NCI-H1436 treated with DMSO at 0.1 percent for 48 hours (cell line): ENCODE measurements at regions not wholly inside any gene's neighbourhood (a gene's known extent, or its start where the extent isn't known, plus 50 kb on each side); places are given as distances from the start of the nearest gene placed in this dataset.

Experiments
- DNase-seq: peaks from one replicate; lab custom pipeline; 2025; lab: John Stamatoyannopoulos, UW

DNA sequence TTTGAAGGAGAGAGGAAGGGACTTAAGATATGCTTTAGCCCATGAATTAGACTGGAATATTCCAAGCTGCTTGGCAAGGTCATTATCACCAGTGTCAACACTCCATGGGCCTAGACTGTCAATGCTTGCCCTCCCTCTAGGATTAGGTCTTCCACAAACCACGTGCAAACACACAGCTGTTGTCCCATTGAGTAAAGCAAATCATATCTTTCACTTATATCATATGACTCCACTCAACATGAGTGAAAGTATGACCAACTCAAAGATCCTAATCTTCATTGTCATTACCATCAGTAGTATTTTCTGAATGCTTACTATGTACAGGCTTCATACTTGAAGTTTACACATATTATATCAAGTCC is 57.0 kb upstream of the GRAMD2B start:
- no peak for DNase-seq

DNA sequence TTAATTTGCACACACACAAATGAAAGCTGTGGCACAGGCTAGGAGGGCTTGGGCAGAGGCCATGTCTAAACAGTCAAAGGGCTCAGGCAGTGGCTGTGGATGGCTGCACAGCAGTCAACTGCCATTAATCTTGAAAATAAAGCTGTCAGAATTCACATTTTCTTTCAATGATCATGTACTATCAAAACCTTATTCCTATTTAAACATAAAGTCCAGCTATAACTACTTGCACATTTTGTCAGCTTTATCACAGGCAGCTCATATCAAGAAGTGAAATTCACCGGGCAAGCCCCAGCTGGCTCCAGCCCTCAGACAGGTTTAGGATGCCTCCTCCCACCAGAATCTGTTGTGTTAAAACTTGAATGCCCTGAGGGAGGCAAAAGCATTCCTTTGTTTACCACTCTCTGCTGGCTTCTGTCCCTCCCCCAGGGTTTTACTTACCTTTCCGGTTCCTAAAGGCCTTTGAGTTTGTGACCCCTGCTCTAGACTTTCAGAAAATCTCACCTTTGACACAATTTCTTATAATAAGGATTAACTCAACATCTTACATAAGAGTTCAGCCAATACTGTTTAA is 54.9 kb upstream of the GRAMD2B start:
- DNase-seq = no peak

DNA sequence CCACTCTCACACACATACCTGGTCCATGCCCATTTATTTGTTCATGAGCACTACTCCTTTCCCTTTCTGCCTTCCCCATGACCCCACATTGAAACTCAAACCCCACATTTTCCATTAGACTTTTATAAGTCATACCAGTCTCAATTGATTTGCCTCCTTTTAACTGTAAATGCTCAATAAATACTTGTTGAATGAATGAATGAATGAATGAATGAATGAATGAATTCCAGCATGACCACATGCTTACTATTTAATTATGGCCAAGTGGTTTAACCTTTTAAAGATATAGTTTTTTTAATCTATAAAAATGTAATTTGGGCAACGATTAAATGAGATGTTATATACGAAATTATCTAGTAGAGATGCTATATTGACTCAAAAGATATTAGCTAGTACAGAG is 54.1 kb upstream of the GRAMD2B start:
- DNase-seq = no peak

DNA sequence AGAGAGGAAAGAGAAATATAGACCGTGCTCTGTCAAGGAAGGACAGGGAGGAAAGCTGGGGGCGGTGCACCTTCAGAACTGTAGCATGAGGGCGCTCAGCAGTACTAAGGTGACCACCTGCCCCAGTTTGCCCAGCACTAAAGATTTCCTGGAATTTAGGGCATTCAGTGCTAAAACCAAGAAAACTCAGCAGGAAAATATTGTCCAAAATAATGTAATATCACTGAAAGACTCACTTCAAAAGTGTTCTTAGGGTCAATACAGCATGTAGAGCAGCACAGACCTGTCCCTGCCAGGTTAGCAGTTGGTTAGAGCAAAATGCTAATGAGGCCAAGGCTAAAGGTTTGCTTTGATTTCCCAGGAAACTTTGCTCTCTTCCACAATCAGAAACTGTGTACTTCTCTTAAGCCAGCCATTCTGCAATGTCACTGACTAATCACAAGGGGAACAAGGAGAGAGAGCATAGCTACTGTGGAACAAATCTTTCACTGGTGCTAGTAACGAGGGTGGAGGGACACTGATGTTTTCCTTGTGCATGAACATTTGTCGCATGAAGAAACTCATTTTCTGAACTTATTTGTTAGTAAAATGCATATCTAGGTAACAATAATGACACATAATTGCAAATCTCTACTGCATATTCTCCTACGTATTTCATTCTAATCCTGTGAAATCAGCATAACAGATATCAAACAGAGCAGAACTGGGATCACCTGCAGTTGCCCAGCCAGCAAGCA is 53.0 kb upstream of the GRAMD2B start:
- no peak for DNase-seq

DNA sequence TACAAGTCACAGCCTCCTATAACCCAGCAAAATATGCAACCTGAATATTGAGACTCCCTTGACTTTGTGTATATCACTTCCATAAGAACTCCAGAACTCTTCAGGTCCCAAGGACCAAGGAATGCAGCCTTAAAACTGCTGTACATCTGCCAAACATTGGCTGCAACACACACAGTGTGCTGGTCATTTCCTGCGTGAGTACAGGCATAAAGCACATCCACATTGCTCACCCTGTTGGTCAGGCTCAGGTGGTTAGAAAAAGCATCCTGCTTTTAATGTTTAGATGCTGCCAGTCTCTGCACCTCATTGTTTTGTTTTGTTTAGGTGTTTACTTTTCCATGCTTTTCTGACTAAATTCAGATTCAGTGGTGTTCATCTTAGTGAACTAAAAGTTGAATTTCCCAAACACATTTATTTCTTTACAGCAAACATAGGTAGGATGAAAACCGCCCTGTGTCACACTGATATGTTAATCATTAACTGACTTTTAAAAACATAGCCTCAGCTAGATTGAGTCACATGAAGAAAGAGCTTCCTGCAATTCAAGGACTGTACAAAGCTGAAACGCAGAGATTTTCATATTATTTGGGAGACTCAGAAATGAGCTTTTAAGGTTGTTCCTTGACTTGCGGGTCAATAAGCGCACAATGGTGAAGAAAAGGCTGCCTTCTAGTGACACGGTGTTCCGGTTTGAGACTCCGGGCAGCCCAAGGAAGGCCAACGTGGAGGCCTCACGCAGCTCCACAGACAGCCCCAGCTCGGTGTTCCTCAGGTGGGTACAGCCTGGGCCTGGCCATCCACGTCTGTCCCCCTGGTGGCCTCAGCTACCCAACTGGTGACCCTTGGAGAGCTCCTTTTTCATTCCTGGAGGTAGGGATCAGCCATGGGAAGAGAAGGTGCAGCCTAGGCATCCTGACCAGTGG is 52.2 kb upstream of the GRAMD2B start:
- DNase-seq = no peak

DNA sequence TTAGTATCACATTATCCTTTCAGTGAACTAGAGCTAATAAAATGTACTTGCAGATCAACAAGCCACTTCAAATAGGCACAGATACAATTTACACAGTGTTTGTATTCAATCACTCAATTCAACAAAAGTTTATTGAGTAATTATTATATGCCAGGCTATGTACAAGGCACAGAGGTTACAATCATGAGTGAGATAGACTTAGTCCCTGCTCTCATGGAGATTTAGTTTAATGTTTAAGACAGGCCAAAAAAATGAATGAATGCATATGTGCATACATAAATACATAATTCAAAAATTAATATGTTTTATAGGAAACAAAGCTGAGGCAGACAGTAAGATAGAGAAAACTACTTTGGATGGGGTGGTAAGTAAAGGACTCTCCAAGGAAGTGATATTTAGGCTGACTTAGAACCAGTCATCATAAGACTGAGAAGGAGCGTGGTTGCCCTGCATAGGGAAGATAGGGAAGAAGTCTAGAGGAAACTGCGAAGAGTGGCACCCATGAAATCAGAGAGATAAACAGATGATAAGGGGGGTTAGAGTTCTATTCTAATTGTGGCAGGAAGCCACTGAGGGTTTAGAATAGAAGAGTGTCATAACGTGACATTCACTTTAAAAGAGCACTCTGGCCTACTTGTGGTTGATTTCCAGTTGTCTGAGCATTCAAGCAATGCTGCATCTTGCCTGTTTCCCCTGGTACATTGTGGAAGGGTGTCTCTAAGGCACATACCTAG is 49.7 kb upstream of the GRAMD2B start:
- DNase-seq = no peak
